ENCODE measurements at regions not wholly inside any gene's neighbourhood (a gene's known extent, or its start where the extent isn't known, plus 50 kb on each side); places are given as distances from the start of the nearest gene placed in this dataset.
"Not testable (repeated sequence)": the region's sequence is repeated elsewhere in the genome, so short reads cannot be mapped to it uniquely, and the experiment has no call there.

DNA sequence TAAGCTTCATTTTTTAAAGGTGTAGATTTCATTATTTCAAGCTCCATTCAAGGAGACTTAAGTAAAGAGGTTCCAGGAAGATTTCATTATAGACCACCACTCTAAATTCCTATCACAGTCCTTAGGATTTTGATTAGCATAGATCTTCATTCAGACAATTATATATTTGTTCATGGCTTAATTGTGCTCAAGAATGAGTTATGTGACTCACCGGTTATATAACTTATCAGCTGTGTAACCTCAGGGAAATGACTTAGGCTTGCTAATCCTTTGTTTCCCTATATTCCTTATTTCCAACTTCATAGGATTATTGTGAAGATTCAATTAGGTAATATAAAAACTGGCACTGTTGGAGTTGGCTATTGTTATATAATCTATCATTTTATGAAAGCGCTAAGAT, 632.8 kb upstream of the SPRY2 start:
- no peak for DNase-seq

DNA sequence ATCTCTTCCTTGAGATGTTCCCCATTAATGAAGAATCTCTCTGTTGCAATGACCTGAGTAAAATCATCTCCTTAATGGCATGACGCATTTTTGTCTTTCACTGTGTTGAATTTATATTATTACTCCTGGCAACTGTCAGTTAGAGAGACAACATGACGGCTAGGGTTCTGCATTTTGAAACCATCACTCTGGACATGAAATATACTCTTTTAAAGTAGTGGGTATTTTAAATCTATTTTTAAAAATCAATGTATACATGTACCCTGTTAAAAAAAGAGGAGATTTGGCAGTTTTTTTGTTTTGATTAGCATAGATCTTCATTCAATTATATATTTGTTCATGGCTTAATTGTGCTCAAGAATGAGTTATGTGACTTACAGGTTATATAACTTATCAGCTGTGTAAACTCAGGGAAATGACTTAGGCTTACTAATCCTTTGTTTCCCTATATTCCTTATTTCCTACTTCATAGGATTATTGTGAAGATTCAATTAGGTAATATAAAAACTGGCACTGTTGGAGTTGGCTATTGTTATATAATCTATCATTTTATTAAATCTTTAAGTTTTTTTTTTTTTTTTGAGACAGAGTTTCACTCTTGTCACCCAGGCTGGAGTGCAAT, 632.0 kb upstream of the SPRY2 start:
- no peak for DNase-seq

DNA sequence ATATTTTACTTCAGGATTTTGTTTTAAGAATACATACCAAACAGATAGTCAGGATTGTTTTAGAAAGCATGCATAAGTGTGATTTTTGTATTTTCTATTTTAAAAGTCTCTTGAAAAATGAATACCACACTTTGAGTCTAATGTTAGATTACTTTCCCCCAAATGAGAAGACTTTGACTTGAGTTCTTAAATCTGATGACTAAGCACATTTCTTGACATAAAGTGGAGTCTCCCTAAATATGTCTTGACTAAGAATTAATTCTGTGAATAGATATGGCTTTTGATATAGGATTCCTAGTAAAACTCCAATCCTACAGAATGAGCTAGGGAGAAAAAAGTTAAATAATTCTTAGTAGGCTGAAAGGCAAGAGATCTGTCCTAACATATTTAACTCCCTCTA, 624.2 kb upstream of the SPRY2 start:
- no peak for DNase-seq

DNA sequence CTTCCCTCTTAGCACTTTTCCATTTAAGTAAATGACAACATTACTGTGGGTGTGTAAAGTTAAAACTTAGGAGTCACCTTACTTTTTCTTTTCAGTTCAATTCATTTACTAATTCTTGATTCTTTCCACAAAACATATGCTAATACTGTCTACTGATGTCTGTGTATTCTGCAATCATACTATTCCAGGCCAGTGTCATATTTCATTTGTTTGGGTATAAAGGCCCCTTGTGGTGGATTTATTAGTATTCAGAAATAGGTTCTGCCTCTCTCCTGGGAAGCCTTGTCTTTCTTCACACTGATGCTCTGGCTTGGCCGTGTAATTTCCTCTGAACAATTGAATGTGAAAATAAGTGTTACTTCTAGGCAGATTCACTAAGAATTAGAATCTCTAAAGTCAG, 621.9 kb upstream of the SPRY2 start:
- DNase-seq: no peak

DNA sequence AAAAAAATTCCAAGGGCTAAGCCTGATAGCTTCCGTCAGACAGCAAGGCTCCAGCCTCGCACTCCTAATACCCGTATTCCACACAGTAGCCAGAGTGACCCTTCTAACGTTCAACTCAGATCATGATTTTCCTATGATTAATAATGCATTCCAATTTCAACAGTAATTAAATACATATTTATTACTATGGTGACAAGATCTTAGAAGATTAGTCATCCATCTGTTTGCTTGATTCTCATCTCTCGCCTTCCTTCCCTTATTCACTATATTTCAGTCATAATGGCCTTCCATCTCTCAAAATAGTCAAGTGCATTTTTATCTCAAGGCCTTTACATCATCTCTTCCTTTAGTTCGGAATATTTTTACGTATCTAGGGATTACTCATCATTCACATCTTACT, 621.2 kb upstream of the SPRY2 start:
- DNase-seq: peak; percentile 4

DNA sequence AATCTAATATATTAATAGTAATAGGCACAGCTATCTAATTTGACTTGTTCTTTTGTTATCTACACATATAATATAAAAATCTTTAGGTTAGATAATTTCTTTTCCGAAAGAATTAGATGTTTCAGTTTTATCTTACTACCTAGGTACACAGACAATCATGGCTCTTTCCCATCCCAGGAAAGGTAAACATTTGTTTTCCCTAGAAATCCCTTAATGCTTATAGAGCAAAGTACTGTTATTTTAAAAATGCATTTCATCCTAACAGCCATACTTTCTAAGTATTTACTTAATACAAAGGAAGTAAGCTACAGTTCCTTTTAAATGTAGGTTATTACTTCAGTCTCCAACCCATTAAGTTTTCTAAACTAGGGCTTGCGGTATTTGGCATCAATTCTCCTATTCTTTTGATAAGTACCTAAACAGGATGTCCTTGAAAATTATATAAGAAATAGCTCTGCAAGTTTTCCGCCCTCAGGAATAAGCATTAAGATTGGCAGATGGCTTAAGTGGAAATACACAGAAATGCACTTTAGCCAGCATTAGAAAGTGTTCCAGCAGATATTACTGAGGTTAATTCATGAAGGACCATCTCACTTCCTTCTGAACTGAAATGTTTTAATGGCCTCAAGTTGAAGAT, 616.2 kb upstream of the SPRY2 start:
- DNase-seq: no peak

DNA sequence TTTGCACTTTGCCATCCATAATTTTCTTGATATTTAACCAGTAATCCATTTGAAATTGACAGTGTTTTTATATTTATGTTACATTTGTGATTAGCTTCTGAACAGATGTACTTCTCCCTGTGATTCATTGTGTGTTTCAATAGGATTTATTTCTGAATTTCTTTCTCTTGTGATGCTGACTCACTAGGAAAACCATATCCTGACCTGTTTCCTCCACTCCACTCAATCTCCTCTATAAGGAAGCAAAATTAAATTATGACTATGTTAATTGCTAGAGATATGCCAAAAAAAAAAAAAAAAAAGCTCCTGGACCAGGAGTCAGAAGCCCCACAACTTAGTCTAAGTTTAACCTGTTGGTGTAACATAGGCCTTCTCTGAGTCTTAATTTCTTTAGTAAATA, 614.6 kb upstream of the SPRY2 start:
- no peak for DNase-seq

DNA sequence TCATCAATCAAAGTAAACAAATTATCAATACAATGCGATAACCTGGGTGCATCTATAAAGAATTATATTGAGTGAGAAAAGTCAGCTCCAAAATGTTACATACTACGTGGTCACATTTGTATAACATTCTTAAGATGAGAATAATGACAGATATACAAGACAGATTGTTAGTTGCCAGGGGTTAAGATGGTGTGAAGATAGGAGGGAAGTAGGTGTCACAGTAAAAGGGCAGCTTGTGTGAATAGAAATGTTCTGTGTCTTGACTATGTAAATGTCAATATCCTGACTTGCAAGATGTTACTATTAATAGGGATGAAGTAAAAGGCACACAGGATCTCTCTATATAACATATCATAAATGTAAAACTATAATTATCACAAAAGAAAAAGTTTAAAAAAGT, 611.2 kb upstream of the SPRY2 start:
- no peak for DNase-seq

DNA sequence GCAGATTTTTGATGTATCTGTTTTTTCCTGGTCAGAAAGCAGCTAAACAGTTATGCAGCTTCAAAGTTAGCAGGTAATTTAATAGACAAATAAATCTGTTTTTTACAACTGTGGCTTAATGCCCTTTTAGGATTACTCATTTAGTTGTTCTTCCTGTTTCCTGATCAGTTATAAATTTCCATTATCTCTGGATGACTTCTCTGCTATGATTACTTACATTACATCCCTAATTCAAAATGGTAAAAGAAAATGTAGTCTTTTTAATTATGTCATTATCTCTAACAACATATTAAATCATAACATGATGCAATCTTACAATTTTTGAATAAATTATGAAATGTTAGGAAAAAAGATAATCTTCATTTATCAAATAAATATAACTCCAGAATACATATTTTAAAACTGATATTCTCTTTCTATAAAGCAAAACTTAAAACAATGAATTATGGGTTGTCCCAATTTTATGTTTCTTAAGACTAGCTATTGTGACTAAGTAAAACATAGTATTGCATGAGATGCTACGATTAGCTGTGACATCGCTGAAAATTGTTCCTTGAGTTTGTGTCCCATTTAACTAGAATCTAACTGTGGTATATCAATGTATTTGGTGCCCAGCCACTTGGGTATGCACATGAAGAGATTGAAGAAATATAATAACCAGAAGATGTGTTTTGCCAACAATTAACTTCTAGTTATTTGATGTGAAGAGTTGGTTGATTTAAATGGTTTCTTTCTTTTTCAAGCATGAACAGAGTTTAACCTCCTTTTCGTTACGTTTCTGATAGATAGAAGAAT, 605.3 kb upstream of the SPRY2 start:
- no peak for DNase-seq

DNA sequence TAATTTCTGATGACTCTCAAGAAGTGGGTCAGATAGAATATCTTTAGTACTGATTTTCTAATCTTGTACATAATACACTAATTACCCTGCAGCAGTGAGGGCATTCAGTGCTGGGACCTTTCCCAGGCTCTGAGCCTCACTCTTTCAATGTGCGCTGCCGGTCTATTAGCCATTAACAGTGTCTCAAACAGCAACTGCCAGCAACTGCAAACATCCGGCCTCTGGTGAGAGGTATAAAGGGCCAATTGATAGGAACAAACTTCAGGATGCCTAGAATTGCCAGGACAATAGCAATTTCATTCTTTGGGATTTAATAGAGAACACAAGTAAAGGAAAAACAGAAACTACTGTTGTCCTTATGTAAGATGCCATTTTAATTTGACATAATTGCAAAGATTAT, 604.4 kb upstream of the SPRY2 start:
- no peak for DNase-seq

DNA sequence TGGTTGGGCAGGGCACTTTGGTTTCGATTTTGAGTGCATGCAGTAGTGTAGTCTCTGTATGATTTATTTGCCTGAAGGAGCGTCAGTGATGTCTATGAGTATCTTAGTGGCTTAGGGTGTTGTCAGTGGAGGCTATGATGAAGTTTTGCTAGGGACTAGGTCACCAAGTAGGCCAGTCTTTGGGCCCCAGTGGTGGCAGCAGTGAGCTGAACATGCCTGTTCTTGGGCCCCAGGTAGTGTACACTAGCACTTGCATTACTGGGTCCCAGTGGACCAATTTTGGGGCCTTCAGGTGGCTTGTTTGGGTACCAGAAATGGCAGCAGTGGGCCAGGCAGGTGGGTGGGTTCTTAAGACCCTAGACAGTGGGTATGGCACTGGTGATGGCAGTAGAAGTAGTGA, 598.7 kb upstream of the SPRY2 start:
- no peak for DNase-seq

DNA sequence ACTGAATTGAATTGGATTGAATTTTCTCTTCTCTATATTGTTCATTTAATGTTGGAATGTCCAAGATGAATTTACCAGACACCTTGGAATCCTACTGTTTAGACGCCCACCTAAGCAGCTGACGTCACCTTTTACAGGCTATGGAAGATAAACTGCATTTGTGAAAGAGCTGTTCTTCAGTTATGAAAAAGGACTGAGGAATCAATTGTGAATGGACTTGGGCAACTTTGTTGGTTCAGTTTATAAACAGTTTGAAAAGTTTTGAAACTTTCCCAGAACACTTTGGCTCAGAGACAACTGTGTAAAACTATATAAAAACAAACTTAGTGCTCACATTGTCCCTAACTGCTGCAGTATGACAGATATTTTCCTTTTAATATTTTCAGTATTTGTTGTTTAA, 590.8 kb upstream of the SPRY2 start:
- no peak for DNase-seq

DNA sequence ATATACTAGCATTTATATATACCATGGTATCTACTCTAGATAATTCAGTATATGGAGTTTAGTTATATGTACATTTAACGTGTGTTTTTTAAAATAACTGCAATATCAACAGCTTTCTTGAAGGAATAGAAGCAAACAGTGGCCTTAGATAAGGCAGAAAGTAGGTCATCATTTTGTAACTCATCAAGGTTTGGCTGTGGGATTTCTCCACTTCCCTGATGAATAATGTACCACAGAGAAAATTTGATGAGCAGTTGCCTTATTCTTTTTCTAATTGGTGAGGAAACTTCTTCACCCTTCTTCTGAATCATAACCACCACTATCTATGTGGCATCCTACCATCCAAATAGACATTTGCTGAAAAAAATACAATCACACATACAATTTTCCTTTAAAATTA, 590.2 kb upstream of the SPRY2 start:
- DNase-seq: no peak

DNA sequence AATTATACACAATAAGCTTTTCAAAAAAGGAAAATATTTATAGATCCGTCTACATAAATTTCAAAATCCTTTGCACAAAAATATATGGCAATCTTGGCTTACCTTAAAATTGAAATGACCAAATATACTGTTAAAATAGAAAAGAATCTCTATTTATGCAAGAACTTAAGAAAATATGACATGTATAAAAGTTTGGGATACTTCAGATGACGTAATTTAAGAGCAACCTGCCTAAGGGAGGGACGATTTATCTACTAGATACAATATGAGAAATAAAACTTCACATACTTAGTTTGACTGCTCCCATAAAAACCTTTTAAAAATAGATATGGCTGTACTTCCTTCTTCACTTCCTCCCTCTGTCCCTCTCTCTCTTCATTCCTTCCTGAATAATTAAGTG, 587.3 kb upstream of the SPRY2 start:
- no peak for DNase-seq

DNA sequence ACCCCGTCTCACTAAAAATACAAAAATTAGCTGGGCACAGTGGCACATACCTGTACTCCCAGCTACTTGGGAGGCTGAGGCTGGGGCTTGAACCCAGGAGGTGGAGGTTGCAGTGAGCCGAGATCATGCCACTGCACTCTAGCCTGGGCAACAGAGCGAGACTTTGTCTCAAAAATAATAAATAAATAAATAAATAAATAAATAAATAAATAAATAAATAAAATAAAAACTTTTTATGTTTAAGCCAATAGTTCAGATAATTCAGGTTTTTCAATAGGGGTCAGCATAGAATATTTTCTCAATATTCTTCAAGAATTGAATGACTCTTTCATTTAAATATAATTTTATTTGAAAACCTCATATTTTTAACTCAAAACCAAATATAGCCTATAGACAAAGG, 585.1 kb upstream of the SPRY2 start:
- DNase-seq: not testable (repeated sequence)

DNA sequence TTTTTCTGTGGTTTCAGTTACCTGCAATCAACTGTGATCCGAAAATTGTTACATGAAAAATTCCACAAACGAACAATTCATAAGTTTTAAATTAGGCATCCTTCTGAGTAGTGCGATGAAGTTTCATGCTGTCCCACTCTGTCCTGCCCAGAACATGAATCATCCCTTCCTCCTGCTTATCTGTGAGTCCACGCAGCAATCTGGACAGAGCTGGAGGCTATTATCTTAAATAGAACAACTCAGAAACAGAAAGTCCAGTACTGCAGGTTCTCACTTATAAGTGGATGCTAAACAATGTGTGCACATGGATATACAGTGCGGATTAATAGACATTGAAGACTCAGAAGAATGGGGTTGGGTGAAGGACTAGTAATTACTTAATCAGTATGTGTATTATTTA, 583.7 kb upstream of the SPRY2 start:
- no peak for DNase-seq

DNA sequence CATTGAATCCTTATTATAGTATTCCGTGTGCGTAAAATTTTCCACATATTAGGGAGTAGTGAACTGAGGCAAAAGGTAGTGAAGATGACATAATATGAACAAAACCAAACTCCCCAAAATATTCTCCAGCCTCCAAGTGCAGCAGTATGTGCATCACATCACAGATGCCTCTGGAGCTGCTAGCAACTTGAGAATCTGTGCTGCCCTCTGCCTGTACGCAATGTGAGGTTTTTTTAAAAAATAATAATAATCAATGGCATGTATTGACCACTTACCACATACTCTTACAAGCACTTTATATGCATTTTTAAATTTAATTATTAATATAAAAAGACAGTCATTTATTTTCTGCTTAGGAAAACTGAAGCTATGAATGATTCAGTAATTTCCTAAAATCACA, 583.0 kb upstream of the SPRY2 start:
- no peak for DNase-seq

DNA sequence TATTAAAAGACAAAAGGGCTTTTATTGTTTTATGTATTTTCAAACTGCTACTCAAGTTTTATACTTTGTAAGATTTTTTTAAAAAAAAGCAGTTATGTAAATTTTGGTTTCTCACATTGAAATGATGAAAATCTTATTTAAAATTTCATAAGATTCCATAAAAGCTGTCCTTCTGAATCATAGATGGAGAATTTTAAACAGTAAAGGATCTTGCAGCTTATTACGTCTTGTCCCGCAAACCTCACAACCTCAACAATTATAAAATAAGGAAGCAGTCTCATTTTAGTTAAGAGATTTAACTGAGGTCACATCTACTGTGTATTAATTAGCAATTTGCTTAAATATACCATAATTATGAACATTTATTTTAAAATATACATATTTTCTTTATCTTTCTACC, 581.0 kb upstream of the SPRY2 start:
- DNase-seq: no peak

DNA sequence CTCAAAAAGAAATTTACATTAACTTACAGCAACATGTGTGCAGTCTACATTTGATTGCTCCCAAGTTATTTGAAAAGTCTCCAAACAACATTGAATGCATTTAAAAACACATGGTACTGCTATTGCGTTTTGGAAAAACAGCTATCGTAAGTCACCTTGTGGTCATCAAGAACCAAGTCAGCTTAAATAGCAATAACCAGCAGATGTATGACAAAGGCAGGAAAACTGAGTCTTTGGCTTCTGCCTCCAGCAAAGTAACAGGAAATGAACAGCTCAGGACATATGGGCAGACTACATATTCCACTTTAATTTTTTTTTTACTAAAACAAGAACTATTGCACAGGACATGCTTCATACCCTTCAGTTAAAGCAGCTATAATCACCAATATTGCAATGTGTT, 580.6 kb upstream of the SPRY2 start:
- no peak for DNase-seq

DNA sequence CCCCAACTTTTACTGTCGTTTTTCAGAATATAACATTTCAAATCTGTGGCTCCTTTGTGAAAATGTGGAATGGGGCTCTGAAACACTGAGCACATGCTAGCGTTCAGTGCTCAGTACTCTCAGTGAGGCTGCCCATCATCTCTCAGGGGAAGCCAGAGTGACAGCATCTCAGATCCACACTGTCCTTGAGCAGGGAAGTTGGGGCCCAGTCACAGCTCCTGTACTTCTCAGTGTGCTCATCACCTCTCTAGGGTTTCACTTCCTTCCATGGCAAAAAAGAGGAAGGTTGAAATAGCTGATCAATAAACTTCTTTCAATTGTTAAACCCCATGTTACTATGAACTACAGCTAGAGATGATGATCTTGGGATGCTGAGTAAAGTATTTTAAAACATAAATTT, 565.9 kb upstream of the SPRY2 start:
- no peak for DNase-seq

DNA sequence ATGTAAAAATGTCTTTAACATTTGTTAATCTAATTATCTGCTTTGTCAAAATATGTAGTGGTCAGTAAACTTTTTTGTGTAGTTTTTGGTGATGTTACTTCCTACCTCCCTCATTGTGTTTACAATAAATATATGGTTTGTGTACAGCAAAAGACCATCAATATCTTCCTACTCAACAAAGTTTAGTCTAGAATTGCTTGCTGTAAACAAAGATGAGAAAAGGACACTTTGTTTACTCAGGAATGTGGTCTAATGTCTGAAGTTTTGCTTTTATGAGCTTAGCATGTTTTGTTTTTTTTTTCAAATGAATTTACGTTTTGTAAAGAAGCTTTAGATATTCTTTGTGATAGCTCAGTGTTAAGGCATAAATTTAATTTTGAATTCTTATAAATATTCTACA, 563.5 kb upstream of the SPRY2 start:
- DNase-seq: no peak

DNA sequence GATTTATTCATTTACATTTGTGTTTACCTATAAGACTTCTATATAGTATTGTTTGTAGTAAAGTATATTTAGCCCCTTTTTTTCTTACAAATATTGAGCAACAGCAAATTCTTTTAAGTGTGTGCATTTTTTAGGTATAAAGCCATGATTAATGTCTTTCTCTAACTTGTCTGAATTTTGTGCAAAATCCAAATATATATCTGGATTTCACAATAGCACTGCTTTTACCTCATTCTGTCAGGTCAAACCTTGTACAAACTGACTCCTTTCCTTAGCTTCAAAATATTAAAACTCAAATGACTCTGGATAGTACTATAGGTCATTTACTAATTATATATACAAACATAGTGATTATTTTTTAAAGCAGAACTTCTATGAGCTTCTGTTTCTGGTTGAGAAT, 563.0 kb upstream of the SPRY2 start:
- no peak for DNase-seq

DNA sequence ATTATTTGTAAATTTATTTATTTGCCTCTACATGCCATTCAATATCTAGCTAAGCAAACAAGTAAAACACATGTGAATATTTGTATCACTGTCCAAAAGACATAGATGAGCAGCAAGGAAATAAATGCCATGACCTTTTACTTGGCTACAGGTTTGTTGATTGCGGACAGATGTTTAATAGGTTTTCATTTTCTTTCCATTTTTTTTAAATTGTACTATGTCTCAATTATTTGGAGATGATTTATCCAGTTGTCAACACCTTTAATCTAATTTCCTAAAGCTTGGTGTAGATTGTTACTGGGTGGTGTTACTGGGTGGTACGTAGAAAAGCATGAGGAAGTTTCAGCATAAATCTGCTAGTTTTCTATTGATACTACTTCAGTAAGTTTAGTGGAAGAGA, 560.6 kb upstream of the SPRY2 start:
- DNase-seq: no peak

DNA sequence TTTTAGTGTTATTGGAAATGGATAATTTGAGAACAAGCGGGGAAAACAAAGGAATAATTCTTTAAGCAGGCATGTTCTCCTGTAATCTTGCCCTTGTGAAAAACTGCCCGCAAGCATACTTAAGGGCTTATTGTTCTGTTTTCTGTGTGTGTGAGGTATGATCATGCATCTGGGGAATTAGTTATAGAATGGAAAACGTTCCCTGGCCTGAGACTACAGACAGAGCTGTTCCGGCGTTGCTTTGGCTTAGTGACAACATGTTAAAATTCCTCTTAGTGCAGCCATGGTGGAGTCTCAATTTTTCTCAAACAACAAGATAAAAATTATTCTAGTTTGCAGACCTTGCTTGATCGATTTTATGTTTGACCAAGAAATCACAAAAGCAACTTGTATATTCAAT, 560.2 kb upstream of the SPRY2 start:
- no peak for DNase-seq

DNA sequence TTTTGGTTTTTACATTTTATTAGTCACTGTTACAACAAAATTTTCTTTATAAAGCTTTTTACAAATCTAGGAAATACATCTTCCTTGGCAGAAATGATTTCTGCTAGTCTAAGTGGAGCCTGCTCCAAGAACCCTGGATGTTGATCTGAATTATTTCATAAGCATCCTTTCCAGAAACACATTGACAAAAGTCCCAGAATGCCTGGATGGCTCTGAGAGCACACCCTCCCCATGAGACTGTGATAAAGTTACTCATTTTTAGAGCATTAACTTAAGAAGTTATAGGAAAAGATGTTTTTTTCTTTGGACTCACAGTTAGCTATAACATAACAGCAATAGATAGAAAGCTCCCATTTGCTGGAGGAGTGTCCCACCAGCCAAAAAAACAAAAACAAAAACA, 559.6 kb upstream of the SPRY2 start:
- no peak for DNase-seq
